Neuronal stem cell (in vitro differentiated cells): ENCODE measurements at regions not wholly inside any gene's neighbourhood (a gene's known extent, or its start where the extent isn't known, plus 50 kb on each side); places are given as distances from the start of the nearest gene placed in this dataset.
A peak's percentile ranks its signal among the peaks of the same experiment; 100 is the strongest.

Experiments used
- DNase-seq: peaks from one replicate; pipeline ENCODE4 v3.0.0-alpha.2; 2013; ENCODE audit warnings: low spot score
- H2AFZ ChIP-seq: one replicate; pipeline ENCODE4 v1.6.1; 2013; ENCODE audit warnings: mild to moderate bottlenecking, low read length, inconsistent platforms
- H2AK5ac ChIP-seq: 2 replicates; pipeline ENCODE4 v1.6.1; 2013; ENCODE audit warnings: low read depth, mild to moderate bottlenecking, inconsistent platforms, low read length, moderate library complexity, mixed read lengths
- H2BK120ac ChIP-seq: 2 replicates; pipeline ENCODE4 v1.6.1; 2013; ENCODE audit warnings: low read depth, mild to moderate bottlenecking, inconsistent platforms, low read length, moderate library complexity, mixed read lengths
- H2BK12ac ChIP-seq: one replicate; pipeline ENCODE4 v1.6.1; 2013; ENCODE audit warnings: low read length, inconsistent platforms
- H2BK15ac ChIP-seq: 2 replicates; pipeline ENCODE4 v1.6.1; 2013; ENCODE audit warnings: mild to moderate bottlenecking, low read length, inconsistent platforms, mixed read lengths
- H2BK5ac ChIP-seq: one replicate; pipeline ENCODE4 v1.6.1; 2013; ENCODE audit warnings: inconsistent platforms, mild to moderate bottlenecking, low read length, moderate library complexity
- H3K14ac ChIP-seq: one replicate; pipeline ENCODE4 v1.6.1; 2013; ENCODE audit warnings: low read length, inconsistent platforms
- H3K18ac ChIP-seq: 2 replicates; pipeline ENCODE4 v1.6.1; 2013; ENCODE audit warnings: low read length, inconsistent platforms
- H3K23ac ChIP-seq: 2 replicates; pipeline ENCODE4 v1.6.1; 2013; ENCODE audit warnings: low read depth, mild to moderate bottlenecking, mixed read lengths, low read length, inconsistent platforms; ENCODE audit not compliant: poor library complexity
- H3K27ac ChIP-seq: replicated peaks from 3 replicates; pipeline ENCODE4 v1.5.1; 2013; ENCODE audit warnings: low read length, inconsistent platforms
- H3K27me3 ChIP-seq, 3 experiments: 2 replicates each; pipeline ENCODE4 v1.6.1; 2013; ENCODE audit warnings: low read length in 3 of 3, mild to moderate bottlenecking in 2 of 3, inconsistent platforms in 1 of 3, low read depth in 1 of 3, mixed read lengths in 1 of 3, moderate library complexity in 1 of 3; ENCODE audit not compliant: control insufficient read depth in 3 of 3, insufficient read depth in 3 of 3
- H3K36me3 ChIP-seq, 2 donors: replicated peaks in 1 of 2; 2 replicates each; pipeline ENCODE4 v1.6.1; 2013; ENCODE audit warnings: low read length in 2 of 2; ENCODE audit not compliant: control insufficient read depth in 2 of 2, insufficient read depth in 2 of 2
- H3K4ac ChIP-seq: 2 replicates; pipeline ENCODE4 v1.6.1; 2013; ENCODE audit warnings: inconsistent platforms, mild to moderate bottlenecking, low read length, moderate library complexity
- H3K4me1 ChIP-seq, 2 donors: 1 replicate in 1 of 2; 2 replicates in 1 of 2; pipeline ENCODE4 v1.6.1; 2013; ENCODE audit warnings: low read length in 2 of 2, low read depth in 1 of 2; ENCODE audit not compliant: control insufficient read depth in 2 of 2, insufficient read depth in 1 of 2
- H3K4me2 ChIP-seq: one replicate; pipeline ENCODE4 v1.6.1; 2013; ENCODE audit warnings: mild to moderate bottlenecking, low read length, inconsistent platforms; ENCODE audit not compliant: insufficient read depth, poor library complexity, severe bottlenecking
- H3K4me3 ChIP-seq, 2 donors: 2 replicates each; pipeline ENCODE4 v1.5.1; 2013; ENCODE audit warnings: low read length in 2 of 2, mild to moderate bottlenecking in 2 of 2, inconsistent platforms in 1 of 2, moderate library complexity in 1 of 2
- H3K79me1 ChIP-seq: one replicate; pipeline ENCODE4 v1.6.1; 2013; ENCODE audit warnings: low read depth, mild to moderate bottlenecking, inconsistent platforms, low read length, moderate library complexity
- H3K9ac ChIP-seq: one replicate; pipeline ENCODE4 v1.6.1; 2013; ENCODE audit warnings: mild to moderate bottlenecking, low read depth, low read length, inconsistent platforms; ENCODE audit not compliant: poor library complexity
- H3K9me3 ChIP-seq, 2 donors: replicated peaks in 1 of 2; 2 replicates each; pipeline versions ENCODE3 to v1.6.1; 2013; ENCODE audit warnings: low read length in 2 of 2, mild to moderate bottlenecking in 2 of 2, inconsistent platforms in 1 of 2, low read depth in 1 of 2, mixed read lengths in 1 of 2, moderate library complexity in 1 of 2; ENCODE audit not compliant: control insufficient read depth in 2 of 2, insufficient read depth in 1 of 2
- H4K8ac ChIP-seq: one replicate; pipeline ENCODE4 v1.6.1; 2013; ENCODE audit warnings: low read depth, mild to moderate bottlenecking, inconsistent platforms, low read length, moderate library complexity
- H4K91ac ChIP-seq: one replicate; pipeline ENCODE4 v1.6.1; 2013; ENCODE audit warnings: low read length, low read depth, mild to moderate bottlenecking, inconsistent platforms; ENCODE audit not compliant: poor library complexity
- WGBS, 2 donors: extraction: QIAGEN DNeasy Blood & Tissue Kit; methylation state at CpG; one replicate each; pipeline ENCODE4 v1.1.7; 2013; ENCODE audit warnings: missing lambda C conversion rate in 2 of 2, mixed read lengths in 1 of 2; ENCODE audit not compliant: insufficient read length in 2 of 2, insufficient replicate concordance in 1 of 2; ENCODE audit errors: extremely low coverage in 2 of 2; 5-methylcytosine and 5-hydroxymethylcytosine counted together

DNA sequence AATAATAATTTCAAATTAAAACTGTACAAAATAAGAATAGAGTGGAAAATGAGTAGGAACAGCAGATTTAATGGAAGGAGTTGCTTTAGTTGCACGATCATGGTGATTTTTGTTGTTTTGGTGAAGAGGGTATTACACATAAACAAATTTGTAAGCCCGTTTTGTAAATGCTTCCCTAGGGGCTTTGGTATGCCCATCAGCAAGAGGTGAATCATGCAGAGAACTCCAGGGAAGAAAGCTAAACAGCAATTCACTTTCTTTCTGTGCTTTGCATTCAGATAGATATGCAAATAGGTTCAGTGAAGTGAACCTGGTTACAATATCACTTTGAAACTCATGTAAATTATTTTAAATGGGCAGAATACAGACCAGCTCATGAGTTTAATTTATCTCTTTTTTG, 422.2 kb upstream of the MTPN start:
- Histone ChIP-seq H2AFZ (no peak overlapping the region), H3K4me3 (no peak overlapping the region), H3K4me1 (peaks cover 0 to 2% of the 10 kb centered on the region in 2 donors), H2BK12ac (no peak overlapping the region), H3K4ac (no peak overlapping the region), H4K91ac (no peak overlapping the region), H2BK5ac (no peak overlapping the region), H3K18ac (no peak overlapping the region), H3K27ac (no peak overlapping the region), H3K14ac (no peak overlapping the region), H3K4me2 (no peak overlapping the region), H2AK5ac (no peak overlapping the region), H3K27me3 (no peaks in the 10 kb centered on the region), H3K9me3 (no peaks in the 10 kb centered on the region), H4K8ac (no peak overlapping the region), H3K9ac (no peak overlapping the region), H2BK120ac (no peak overlapping the region), H3K79me1 (no peaks in the 10 kb centered on the region), H3K23ac (no peak overlapping the region), H3K36me3 (no peaks in the 10 kb centered on the region), H2BK15ac (no peak overlapping the region)
- DNase-seq: no peak
- WGBS, 2 donors: no CpG with 5 or more reads among the region's 2 CpGs

DNA sequence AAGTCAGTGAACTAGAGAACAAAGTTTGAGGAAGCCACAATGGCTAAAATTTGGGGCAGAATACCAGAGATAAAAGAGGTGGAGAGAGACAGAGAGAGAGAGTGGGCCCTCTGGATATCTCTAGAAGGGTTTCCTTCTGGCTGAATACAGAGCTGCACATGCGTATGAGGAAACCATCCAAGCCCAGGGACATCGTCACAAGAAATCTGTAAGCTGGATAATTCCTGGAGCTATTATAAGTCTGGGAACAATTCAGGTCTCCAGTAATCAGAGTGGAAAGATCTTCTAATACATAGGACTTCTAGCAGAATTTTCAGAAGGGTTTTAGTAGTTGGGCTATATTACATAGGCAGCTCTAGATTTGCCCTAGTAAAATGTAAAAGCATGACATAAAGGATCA, 415.7 kb upstream of the MTPN start:
- Histone ChIP-seq H2BK5ac (no peak overlapping the region), H3K14ac (no peak overlapping the region), H3K27ac (no peak overlapping the region), H3K9me3 (peaks cover 0 to 2% of the 10 kb centered on the region in 2 donors), H3K18ac (no peak overlapping the region), H2BK15ac (no peak overlapping the region), H3K9ac (no peak overlapping the region), H3K4me2 (no peak overlapping the region), H4K91ac (no peak overlapping the region), H3K4me3 (no peak overlapping the region), H3K4ac (no peak overlapping the region), H2AFZ (no peak overlapping the region), H2BK12ac (no peak overlapping the region), H3K36me3 (no peaks in the 10 kb centered on the region), H3K79me1 (no peaks in the 10 kb centered on the region), H3K23ac (no peak overlapping the region), H4K8ac (no peak overlapping the region), H2BK120ac (no peak overlapping the region), H3K27me3 (no peaks in the 10 kb centered on the region), H2AK5ac (no peak overlapping the region), H3K4me1 (peaks cover 0 to 3% of the 10 kb centered on the region in 2 donors)
- no peak for DNase-seq
- WGBS, 2 donors: no CpG with 5 or more reads among the region's 2 CpGs

DNA sequence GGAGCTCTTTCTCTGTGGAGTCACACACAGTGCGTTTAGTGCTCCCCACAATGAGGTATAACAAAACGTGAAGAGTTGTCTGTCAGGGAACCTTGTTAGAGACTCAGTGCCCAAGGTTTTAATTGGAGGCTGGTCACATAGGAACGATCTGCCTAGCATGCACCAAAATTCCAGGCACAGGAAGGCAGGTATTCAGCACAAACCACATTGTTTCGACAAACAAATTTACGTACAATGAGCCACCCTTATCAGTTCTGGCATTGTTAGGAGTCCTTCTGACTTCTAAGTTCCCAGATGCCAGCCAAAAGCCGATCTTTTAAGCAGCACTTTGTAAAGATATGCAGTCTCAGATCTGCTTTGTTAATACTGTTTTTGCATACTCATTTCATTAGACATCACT, 414.2 kb upstream of the MTPN start:
- Histone ChIP-seq H2BK12ac (no peak overlapping the region), H3K27me3 (no peaks in the 10 kb centered on the region), H3K4me1 (peaks cover 0 to 3% of the 10 kb centered on the region in 2 donors), H2BK15ac (no peak overlapping the region), H3K4ac (no peak overlapping the region), H4K91ac (no peak overlapping the region), H3K9me3 (peaks cover 0 to 2% of the 10 kb centered on the region in 2 donors), H3K18ac (no peak overlapping the region), H2AK5ac (no peak overlapping the region), H3K4me2 (no peak overlapping the region), H3K27ac (peak overlapping the region; percentile 27), H4K8ac (no peak overlapping the region), H3K4me3 (no peak overlapping the region), H3K36me3 (no peaks in the 10 kb centered on the region), H2BK120ac (no peak overlapping the region), H2BK5ac (no peak overlapping the region), H3K14ac (no peak overlapping the region), H3K23ac (no peak overlapping the region), H3K9ac (no peak overlapping the region), H2AFZ (no peak overlapping the region), H3K79me1 (no peaks in the 10 kb centered on the region)
- no peak for DNase-seq
- no CpG with 5 or more reads among the region's 6 CpGs for WGBS, 2 donors

GRCh38 chr7:136389933-136390332, 412.8 kb upstream of the MTPN start:
- no peaks in the 10 kb centered on the region for H3K79me1 ChIP-seq
- H3K4me1 ChIP-seq: peaks cover 0 to 3% of the 10 kb centered on the region in 2 donors
- H3K4me3 ChIP-seq: no peak overlapping the region
- no CpG with 5 or more reads among the region's 3 CpGs for WGBS, 2 donors
- peaks cover 0 to 2% of the 10 kb centered on the region in 2 donors for H3K9me3 ChIP-seq
- DNase-seq: no peak
- no peak overlapping the region for H3K18ac ChIP-seq
- no peak overlapping the region for H3K14ac ChIP-seq
- no peak overlapping the region for H3K4me2 ChIP-seq
- H3K27me3 ChIP-seq: no peaks in the 10 kb centered on the region
- H4K8ac ChIP-seq: no peak overlapping the region
- H2BK15ac ChIP-seq: no peak overlapping the region
- no peaks in the 10 kb centered on the region for H3K36me3 ChIP-seq
- no peak overlapping the region for H2AK5ac ChIP-seq
- no peak overlapping the region for H3K23ac ChIP-seq
- no peak overlapping the region for H4K91ac ChIP-seq
- no peak overlapping the region for H2BK120ac ChIP-seq
- no peak overlapping the region for H2BK12ac ChIP-seq
- H2AFZ ChIP-seq: no peak overlapping the region
- no peak overlapping the region for H3K27ac ChIP-seq
- no peak overlapping the region for H2BK5ac ChIP-seq
- H3K9ac ChIP-seq: no peak overlapping the region
- H3K4ac ChIP-seq: no peak overlapping the region
